ENCODE measurements at regions not wholly inside any gene's neighbourhood (a gene's known extent, or its start where the extent isn't known, plus 50 kb on each side); places are given as distances from the start of the nearest gene placed in this dataset.

DNA sequence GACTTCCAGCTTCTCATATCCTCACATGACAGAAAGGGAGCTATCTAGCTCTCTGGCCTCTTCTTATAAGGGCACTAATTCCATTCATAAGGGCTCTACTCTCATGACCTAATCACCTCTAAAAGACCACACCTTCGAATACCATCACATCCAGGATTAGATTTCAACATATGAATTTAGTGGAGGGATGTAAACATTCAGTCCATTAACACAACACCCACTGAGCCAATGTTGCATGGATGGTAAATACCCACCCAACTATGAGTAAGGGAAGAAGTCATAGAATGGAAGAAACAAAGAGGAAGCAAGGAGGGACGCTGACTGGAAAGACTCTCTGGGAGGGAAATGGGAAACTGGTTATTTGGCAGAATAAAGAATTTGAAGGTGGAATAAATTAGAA, 112.6 kb upstream of the CCDC112 start:
- DNase-seq: no peak

DNA sequence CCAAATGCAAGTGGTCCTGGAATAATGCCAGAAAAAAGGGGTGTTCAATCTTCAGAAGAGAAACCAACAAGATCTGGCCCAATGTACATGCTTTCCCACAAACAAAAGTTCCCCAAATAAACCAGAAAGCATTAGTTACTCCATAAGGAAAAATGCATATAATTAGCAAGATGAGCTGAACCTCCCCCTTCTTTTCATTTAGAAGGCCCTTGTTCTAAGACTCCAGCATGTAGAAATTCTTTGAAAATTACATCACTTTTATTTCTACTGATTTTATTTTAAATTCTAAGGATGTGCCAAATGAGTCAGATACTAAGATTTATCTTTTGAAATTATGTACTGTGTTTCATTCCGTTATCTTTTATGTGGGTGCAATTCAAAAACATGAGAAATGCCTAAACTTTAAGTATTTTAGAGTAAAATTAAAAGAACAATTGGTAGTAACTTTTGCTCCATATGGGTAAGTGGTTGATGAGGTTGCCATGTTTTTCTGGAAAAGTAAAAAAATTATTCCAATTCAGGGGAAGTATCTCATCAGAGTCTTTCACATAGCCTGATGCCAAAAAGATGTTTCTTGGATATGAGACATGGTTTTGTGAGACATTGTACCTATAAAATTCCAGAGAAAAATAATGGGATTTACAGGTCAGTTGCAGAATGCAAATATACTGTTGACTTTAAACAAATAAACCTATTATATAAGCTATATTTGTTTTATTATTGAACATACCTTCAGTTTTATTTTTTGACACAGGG, 106.5 kb upstream of the CCDC112 start:
- no peak for DNase-seq

- DNase-seq: no peak
These were observed 105.6 kb upstream of the CCDC112 start for GRCh38 chr5:115402092-115402491.

GRCh38 chr5:115398719-115399118, 102.3 kb upstream of the CCDC112 start:
- DNase-seq: no peak

DNA sequence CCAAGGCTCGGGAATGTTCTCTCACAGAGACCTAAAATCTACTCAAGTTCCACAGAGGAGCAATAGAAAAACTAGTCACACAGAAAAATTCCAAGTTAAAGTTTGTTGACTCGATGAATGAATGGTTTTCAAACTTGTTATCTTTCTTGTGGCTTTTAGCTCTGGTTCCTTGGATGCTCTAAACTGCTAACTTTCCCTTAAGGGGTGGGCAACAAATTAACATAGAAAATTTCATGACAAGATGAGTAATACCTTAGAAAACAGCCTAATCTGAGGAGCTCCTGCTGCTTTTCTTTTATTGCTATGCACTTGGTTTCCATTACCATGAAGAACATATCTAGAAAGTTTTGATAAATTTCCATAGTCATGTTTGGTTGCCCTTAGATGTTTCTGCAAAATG, 100.2 kb upstream of the CCDC112 start:
- no peak for DNase-seq

- no peak for DNase-seq
These were observed 99.6 kb upstream of the CCDC112 start for GRCh38 chr5:115396081-115396480.

GRCh38 chr5:115394531-115394930, 98.1 kb upstream of the CCDC112 start:
- no peak for DNase-seq

GRCh38 chr5:115393239-115393638, 96.8 kb upstream of the CCDC112 start:
- DNase-seq: no peak

DNA sequence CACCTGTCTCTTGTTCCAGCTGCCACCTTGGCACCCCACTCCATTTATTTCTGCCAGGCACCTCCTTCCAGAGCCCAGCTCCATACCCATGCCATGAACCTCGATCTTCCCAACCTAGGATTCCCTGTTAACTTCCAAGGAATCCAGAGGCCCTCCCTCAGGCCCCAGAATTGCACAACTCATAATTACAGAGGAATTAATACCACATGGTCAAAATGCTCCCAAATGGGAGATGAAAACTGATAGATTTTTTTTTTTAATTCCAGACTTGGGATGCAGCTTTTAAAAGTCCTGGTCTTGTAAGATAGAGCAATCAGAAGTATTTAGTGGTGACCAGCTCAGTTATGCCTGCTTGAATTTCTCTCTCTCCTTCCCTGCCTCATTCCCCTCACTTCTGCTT, 96.2 kb upstream of the CCDC112 start:
- no peak for DNase-seq

DNA sequence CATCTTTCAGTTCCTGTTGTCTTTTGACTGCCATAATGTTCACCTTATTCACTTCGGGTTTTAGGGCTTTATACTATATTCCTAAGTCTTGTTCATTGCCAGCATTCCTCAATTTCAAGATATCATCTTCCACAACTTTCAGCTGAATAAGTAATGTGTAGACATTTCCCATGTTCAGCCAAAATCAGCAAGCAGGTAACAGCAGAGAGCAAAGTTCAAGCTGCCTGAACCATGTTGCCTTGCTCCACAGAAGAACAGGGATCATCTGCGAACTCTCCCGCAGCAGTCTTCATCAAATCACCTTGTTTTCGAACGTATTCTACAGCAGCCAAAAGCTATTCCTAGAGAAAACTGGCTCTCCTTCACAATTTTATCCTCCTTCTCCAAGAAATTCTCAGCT, 95.3 kb upstream of the CCDC112 start:
- DNase-seq: no peak

DNA sequence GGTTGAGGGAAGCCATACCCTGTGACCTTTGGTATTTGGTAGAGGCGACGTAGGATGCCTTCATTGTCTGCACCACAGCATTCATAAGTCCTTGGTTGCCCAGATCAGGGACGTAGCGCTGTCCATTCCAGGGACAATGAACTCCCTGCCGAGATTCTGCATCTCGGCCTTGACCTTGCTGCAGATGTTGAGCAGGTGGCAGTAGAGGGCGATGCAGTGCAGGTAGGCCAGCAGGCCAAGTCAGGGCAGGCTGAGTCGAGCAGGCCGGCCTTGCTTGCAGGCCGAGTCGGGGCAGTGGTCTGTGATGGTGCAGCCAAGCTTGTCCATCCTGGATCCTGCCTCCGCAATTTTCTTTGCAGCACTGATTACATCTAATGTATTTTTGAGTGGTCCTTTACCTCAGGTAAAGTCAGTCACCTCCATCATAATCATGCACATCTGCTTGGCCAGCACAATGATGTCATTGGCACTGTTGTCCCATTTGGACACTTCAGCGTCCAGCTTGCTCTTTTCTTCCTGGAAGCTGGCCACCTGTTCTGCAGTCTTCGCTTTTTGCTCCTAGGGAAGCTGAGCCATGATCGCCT, 93.4 kb upstream of the CCDC112 start:
- no peak for DNase-seq

- DNase-seq: no peak
These were observed 92.8 kb upstream of the CCDC112 start for GRCh38 chr5:115389034-115389798.

GRCh38 chr5:115388240-115388639, 91.8 kb upstream of the CCDC112 start:
- DNase-seq: no peak

DNA sequence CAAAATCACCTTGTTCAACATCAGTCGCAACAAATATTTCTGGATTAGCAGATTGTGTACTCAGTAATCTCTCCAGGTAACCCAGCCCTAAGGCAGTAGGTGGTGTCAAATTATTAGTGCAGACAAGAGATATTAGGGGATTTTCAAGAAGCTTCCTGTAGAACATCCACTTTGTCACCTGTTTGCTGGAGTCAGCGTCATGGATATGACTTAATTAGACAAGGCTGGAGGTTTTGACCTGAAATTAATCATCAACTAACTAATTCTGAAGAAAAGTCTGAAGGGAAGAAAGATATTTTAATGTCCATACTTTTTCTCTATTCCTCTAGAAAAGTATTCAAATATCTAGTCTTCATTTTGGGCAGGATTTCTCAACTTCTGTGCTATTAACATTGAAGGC, 91.4 kb upstream of the CCDC112 start:
- no peak for DNase-seq

GRCh38 chr5:115386657-115387056, 90.2 kb upstream of the CCDC112 start:
- no peak for DNase-seq

DNA sequence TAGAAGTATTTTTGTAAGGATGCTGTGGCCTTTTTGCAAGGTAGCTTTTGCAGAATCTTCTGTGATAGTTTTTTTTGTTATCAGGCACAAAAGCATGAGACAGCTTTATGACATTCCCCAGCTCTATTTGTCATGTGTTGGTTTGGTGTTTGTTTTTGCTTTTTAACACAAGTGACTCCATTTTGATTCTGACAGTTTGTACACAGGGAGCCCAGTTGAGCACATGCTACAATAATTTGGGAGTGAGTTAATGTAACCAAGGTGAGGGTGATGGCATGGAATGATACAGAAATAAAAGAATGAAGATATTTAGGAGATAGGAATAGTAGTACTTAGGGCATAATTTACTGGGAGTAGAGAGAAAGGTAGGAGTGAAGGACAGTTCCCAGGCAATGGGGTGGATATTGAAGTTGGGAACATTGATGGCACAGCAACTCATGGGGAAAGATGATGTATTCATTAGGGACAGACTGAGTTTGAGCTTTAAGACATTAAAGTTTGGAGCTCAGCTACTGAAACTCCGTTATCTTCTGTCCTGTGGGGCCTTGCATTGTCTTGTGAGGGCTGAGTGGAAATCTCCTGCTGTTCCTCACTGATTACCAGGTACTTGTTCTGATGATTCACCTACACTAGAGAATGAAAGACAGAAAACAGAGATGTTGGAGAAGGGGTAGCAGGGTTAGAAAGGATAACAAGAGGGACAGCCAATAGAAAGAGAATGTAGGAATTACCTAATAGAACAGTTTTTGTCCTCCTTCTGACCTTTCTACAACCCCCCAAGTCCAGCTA, 88.3 kb upstream of the CCDC112 start:
- DNase-seq: no peak

DNA sequence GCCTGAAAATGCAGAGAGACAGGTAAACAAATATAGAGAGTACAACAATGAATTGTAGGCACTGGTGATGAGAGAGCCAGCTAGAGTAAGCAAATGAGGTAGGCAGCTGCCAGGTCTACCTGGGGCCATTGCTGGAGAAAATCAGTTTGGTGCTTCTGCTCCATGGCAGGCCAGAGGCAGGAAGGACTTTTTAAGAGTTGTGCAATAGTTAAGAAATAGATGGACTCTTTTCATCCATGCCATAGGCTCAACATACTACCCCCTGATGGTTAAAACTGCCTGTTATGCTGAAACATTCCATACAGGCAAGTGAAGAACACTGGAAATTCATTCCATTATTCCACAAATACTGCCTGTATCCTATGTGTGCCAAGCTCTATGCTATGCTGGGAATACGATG, 86.5 kb upstream of the CCDC112 start:
- no peak for DNase-seq

- DNase-seq: no peak
These were observed 85.6 kb upstream of the CCDC112 start for GRCh38 chr5:115381911-115382662.

DNA sequence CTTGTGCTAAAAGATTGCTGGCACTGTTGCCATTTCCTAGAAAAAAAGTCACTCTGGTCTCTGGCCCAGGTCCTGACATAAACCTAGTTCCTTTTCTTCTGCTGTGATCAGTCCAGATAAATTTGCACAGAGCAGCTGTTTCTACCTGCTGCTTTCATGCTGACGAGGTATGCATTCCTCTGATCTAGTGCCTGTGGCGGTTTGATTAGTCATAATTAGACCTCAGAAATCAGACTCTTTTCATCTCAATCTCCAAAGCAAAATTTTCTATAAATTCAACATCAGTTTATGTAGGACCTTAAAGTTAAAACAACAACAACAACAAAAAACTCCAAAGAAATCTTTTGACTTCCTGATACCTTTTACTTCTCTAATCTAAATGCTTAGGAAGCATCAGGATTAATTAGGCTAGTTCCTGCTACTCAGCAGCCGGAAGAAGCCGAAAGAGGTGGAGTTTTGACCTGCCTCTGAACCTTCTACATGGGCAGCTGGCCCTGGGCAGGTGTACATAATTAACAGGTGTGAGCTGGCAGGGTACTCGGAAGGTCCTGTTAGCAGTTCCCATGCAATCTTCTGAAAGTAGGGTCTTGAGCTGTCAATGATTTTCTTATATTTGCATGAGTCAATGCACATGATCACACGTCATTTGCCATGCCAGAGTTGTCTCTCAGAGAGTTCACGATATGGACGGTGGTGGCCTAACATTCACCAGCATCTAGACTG, 83.3 kb upstream of the CCDC112 start:
- DNase-seq: no peak

- no peak for DNase-seq
These were observed 82.3 kb upstream of the CCDC112 start for GRCh38 chr5:115378754-115379153.

All from nucleus accumbens (tissue), 56 donors.